H1 (cell line): ENCODE measurements at regions not wholly inside any gene's neighbourhood (a gene's known extent, or its start where the extent isn't known, plus 50 kb on each side); places are given as distances from the start of the nearest gene placed in this dataset.

Experiments
- FOSL1 ChIP-seq: IDR thresholded peaks from 2 replicates; pipeline ENCODE4 v1.6.1; 2011; ENCODE audit warnings: mild to moderate bottlenecking, low read depth, low read length, moderate library complexity; ENCODE audit not compliant: insufficient read depth
- SUZ12 ChIP-seq: fragments of 200-600 bp; sonication (generic); IDR thresholded peaks from 2 replicates; pipeline ENCODE4 v1.6.1; 2012; ENCODE audit warnings: mild to moderate bottlenecking, inconsistent platforms, low read length, moderate library complexity, mixed read lengths

DNA sequence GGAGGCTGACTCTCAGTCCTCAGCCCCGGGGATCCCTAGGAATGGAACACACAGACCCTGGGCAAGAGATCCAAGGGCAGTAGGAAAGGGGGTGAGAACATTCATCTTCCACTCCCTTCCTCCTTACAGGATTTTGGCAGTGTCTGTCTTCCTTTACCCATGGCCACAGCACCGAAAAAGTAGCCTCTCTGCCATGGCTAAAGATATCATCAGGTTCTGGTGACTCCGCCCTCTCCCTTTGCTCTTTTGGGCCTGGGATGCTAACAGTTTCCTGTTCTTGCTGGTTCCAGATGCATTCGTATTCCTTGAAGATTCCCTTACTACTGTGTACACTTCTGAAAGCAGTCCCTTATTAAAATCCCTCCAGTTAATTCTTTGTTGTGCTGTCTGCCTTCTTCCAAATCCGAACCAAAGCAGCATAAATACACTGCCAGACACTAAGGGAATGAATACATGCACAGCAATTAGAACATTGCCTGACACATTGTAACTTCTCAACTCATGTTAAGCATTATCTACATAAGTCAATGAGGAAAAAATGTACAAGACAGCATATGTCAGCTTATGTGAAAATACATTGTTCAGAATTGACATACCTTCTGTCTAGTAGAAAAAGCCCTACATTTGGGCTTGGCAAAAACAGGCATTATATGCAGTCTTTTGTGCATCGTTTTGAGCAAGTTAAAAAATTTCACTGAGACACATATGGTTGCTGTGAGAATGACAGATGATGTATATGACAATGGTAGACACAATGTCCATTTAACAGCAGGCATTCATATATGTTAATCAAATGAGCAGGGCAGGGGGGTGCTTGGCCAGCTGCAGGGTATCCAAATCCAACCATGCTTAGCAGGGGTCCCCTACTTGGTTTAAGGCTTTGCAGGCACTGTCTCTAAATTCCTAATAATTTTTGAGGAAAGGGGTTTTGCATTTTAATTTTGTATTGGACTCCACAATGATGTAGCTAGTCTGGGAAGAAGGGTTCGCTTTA is 58.8 kb upstream of the RAI14 start (continued):
- TF ChIP-seq SUZ12 (no peak), FOSL1 (no peak)
